AG04449 (cell line): ENCODE measurements at regions not wholly inside any gene's neighbourhood (a gene's known extent, or its start where the extent isn't known, plus 50 kb on each side); places are given as distances from the start of the nearest gene placed in this dataset.

Experiments
- CTCF ChIA-PET: fragments of 350-600 bp; formaldehyde crosslinking; extraction: SDS; loops from one replicate; lab custom pipeline; 2021; ENCODE audit warnings: antibody characterized with exemption; lab: Yijun Ruan, JAX
- POLR2A ChIA-PET: fragments of 400-600, 350-600 bp; formaldehyde crosslinking; extraction: SDS; loops from one replicate; lab custom pipeline; 2020; ENCODE audit warnings: antibody characterized with exemption, inconsistent platforms; lab: Yijun Ruan, JAX
- DNase-seq: peaks from one replicate; pipeline ENCODE4 v3.0.0-alpha.2; 2010; ENCODE audit warnings: low read depth, low spot score
- H3K4me3 ChIP-seq: 2 replicates; pipeline ENCODE4 v1.5.1; 2011; ENCODE audit warnings: low read depth, mild to moderate bottlenecking, control low read depth, low read length
- CTCF ChIP-seq: IDR thresholded peaks from one replicate; pipeline ENCODE4 v1.5.1; 2011; ENCODE audit warnings: mild to moderate bottlenecking, moderate library complexity, low read length, control low read depth, inconsistent platforms; ENCODE audit not compliant: insufficient read depth; ENCODE audit errors: missing control alignments

GRCh38 chr11:91970624-91971023 is 254.0 kb upstream of the FAT3 start:
- no peak for DNase-seq
- TF ChIP-seq CTCF, result no peak
- POLR2A ChIA-PET, result no interaction called here
- CTCF ChIA-PET, result no interaction called here
- no peak overlapping the region for H3K4me3 ChIP-seq

DNA sequence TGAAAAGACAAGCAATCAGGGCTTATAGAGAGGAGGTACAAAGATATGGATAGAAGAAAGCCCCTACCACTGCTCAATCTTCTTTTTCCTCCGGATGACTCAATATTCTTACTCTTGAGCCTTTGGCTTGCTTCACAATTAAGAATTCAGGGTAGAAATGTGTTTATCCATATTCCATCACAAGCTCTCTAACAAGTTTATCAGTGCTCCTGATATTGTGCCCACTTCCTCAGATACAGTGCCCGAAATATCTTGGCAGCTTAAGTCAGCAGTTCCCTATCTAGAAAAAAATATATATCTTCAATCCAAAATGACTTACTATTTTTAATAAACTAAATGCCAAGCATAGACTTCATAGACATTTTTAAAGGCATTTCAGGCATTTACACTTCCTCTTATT is 255.1 kb upstream of the FAT3 start:
- no peak for DNase-seq
- no peak for TF ChIP-seq CTCF
- H3K4me3 ChIP-seq, result no peak overlapping the region
- ChIA-PET POLR2A (no interaction called here), CTCF (no interaction called here)

DNA sequence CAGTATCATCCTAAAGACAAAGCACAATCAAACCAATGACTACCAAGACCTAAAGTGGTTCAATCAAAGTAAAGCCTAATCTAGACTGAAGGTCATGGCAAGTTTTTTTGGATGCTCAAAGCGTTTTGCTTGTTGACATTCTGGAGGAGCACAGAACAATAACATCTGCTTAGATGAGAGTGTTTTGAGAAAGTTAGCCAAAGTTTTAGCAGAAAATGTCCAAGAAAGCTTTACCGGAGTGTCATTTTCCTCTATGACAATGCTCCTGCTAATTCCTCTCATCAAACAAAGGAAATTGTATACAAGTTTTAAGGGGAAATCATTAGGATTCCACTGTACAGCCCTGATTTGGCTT is 256.9 kb upstream of the FAT3 start:
- ChIA-PET POLR2A (no interaction called here), CTCF (no interaction called here)
- TF ChIP-seq CTCF, result no peak
- H3K4me3 ChIP-seq, result no peak overlapping the region
- DNase-seq, result no peak

DNA sequence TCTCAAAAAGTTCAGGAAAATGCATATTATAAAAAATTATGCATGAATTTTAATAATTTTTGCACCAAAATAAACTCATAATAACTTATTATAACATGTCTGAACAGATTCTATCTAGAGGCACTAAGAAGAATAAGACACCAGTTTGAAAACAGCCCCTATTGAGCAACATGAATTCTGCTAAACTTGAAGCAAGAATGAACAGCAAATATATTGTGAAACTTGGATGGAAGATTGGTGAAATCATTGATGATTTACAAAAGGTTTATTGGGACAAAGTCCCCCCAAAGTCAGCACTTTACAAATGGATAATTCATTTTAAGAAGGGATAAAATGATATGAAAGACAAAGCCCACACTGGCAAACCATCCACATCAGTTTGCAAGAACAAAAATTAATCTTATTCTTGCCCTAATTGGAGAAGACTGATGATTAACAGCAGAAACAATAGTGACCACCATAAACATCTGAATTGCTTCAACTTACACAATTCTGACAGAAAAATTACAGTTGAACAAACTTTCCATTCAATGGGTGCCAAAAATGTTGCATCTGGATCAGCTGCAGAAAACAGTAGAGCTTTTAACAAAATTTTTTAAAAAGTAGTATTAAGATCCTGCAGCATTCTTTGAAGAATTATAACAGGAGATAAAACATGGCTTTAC is 257.5 kb upstream of the FAT3 start:
- DNase-seq, result no peak
- CTCF ChIA-PET, result no interaction called here
- H3K4me3 ChIP-seq, result no peak overlapping the region
- POLR2A ChIA-PET, result no interaction called here
- TF ChIP-seq CTCF, result no peak

- DNase-seq, result no peak
- POLR2A ChIA-PET, result no interaction called here
- CTCF ChIA-PET, result interaction anchor here (0.6 kb wide), 1 partner anchor 12 kb away, joined by 3 read pairs; no protein-coding TSS in a partner anchor
- no peak overlapping the region for H3K4me3 ChIP-seq
- TF ChIP-seq CTCF, result no peak
These were observed 258.2 kb upstream of the FAT3 start for GRCh38 chr11:91966368-91966767.

GRCh38 chr11:91960770-91961169 is 263.8 kb upstream of the FAT3 start:
- no peak for TF ChIP-seq CTCF
- ChIA-PET CTCF (no interaction called here), POLR2A (no interaction called here)
- DNase-seq, result no peak
- no peak overlapping the region for H3K4me3 ChIP-seq
